ENCODE measurements at regions not wholly inside any gene's neighbourhood (a gene's known extent, or its start where the extent isn't known, plus 50 kb on each side); places are given as distances from the start of the nearest gene placed in this dataset.

- Histone ChIP-seq H3K27ac (no peak overlapping the region), H3K9me3 (no peaks in the 10 kb centered on the region), H3K27me3 (no peaks in the 10 kb centered on the region), H3K36me3 (no peaks in the 10 kb centered on the region), H3K4me3 (no peak overlapping the region), H3K4me1 (no peaks in the 10 kb centered on the region)
- DNase-seq (no peak), ATAC-seq (no peak)
- WGBS (ENCODE audit: insufficient coverage, low coverage, low lambda C conversion rate, missing lambda C conversion rate) = 65% methylated on average over 6 of the region's 6 CpGs
- TF ChIP-seq CTCF (IDR thresholded peaks at IDR 0.05) (no peak), POLR2A (IDR thresholded peaks at IDR 0.05) (no peak)
- intact Hi-C loops (cut with DNase I) = no loop called here
Measured at GRCh38 chr10:52450762-52451291, 136.7 kb downstream of the DKK1 start.

GRCh38 chr10:52451817-52452216, 137.7 kb downstream of the DKK1 start:
- Histone ChIP-seq H3K36me3 (no peaks in the 10 kb centered on the region), H3K4me1 (no peaks in the 10 kb centered on the region), H3K9me3 (no peaks in the 10 kb centered on the region), H3K27me3 (no peaks in the 10 kb centered on the region), H3K27ac (no peak overlapping the region), H3K4me3 (no peak overlapping the region)
- TF ChIP-seq CTCF (IDR thresholded peaks at IDR 0.05) (no peak), POLR2A (IDR thresholded peaks at IDR 0.05) (no peak)
- no peak for DNase-seq
- no peak for ATAC-seq
- intact Hi-C loops (cut with DNase I) = no loop called here

GRCh38 chr10:52452600-52453493, 138.8 kb downstream of the DKK1 start:
- no peaks in the 10 kb centered on the region for H3K27me3 ChIP-seq

GRCh38 chr10:52453501-52453900, 139.4 kb downstream of the DKK1 start:
- Histone ChIP-seq H3K4me1 (no peaks in the 10 kb centered on the region), H3K4me3 (no peak overlapping the region), H3K27ac (no peak overlapping the region), H3K27me3 (no peaks in the 10 kb centered on the region), H3K36me3 (no peaks in the 10 kb centered on the region), H3K9me3 (no peaks in the 10 kb centered on the region)
- TF ChIP-seq CTCF (IDR thresholded peaks at IDR 0.05) = no peak
- TF ChIP-seq POLR2A (IDR thresholded peaks at IDR 0.05) = no peak
- 87% methylated on average over 1 of the region's 1 CpG for WGBS (ENCODE audit: insufficient coverage, low coverage, low lambda C conversion rate, missing lambda C conversion rate)
- no peak for DNase-seq
- intact Hi-C loops (cut with DNase I) = no loop called here
- ATAC-seq = no peak

More at GRCh38 chr10:52452600-52453493, 138.8 kb downstream of the DKK1 start:
- WGBS (ENCODE audit: insufficient coverage, low coverage, low lambda C conversion rate, missing lambda C conversion rate) = 32% methylated on average over 12 of the region's 12 CpGs
- ATAC-seq = no peak
- Histone ChIP-seq H3K4me3 (no peak overlapping the region), H3K4me1 (no peaks in the 10 kb centered on the region), H3K36me3 (no peaks in the 10 kb centered on the region), H3K9me3 (no peaks in the 10 kb centered on the region), H3K27ac (no peak overlapping the region)
- TF ChIP-seq POLR2A (IDR thresholded peaks at IDR 0.05) = no peak
- TF ChIP-seq CTCF (IDR thresholded peaks at IDR 0.05) = no peak
- DNase-seq = no peak
- intact Hi-C loops (cut with DNase I) = no loop called here
